Right atrium auricular region (tissue), 2 donors: ENCODE measurements at regions not wholly inside any gene's neighbourhood (a gene's known extent, or its start where the extent isn't known, plus 50 kb on each side); places are given as distances from the start of the nearest gene placed in this dataset.

Experiments
- DNase-seq: peaks from one replicate; pipeline ENCODE4 v3.0.0-alpha.2; 2019; ENCODE audit warnings: low spot score
- H3K27ac ChIP-seq, 2 donors: fragments of 200-600 bp; sonication (generic); 1 replicate in 1 of 2; 2 replicates in 1 of 2; pipeline ENCODE4 v1.5.1; 2016 to 2019
- H3K27me3 ChIP-seq, 2 donors: fragments of 200-600 bp; sonication (generic); one replicate each; pipeline versions ENCODE4 v1.5.1 to v1.6.0; 2017 to 2019
- H3K36me3 ChIP-seq: fragments of 200-600 bp; sonication (generic); one replicate; pipeline ENCODE4 v1.5.1; 2016
- H3K4me1 ChIP-seq, 2 donors: fragments of 200-600 bp; sonication (generic); one replicate each; pipeline versions ENCODE4 v1.5.1 to v1.6.0; 2017 to 2019
- H3K4me3 ChIP-seq, 2 donors: fragments of 200-600 bp; sonication (generic); 1 replicate in 1 of 2; 2 replicates in 1 of 2; pipeline ENCODE4 v1.5.1; 2017 to 2019; ENCODE audit warnings: mild to moderate bottlenecking in 1 of 2, moderate library complexity in 1 of 2
- H3K9me3 ChIP-seq, 2 donors: fragments of 200-600 bp; sonication (generic); one replicate each; pipeline ENCODE4 v1.5.1; 2019
- TF ChIP-seq, protein P1 (sequence below), 2 donors: fragments of 200-600 bp; sonication (generic); IDR thresholded peaks; one replicate each; pipeline ENCODE4 v1.5.1; 2019; ENCODE audit warnings: antibody characterized with exemption in 2 of 2

- H3K27me3 ChIP-seq, result no peaks in the 10 kb centered on the region
- TF ChIP-seq, protein P1, sequence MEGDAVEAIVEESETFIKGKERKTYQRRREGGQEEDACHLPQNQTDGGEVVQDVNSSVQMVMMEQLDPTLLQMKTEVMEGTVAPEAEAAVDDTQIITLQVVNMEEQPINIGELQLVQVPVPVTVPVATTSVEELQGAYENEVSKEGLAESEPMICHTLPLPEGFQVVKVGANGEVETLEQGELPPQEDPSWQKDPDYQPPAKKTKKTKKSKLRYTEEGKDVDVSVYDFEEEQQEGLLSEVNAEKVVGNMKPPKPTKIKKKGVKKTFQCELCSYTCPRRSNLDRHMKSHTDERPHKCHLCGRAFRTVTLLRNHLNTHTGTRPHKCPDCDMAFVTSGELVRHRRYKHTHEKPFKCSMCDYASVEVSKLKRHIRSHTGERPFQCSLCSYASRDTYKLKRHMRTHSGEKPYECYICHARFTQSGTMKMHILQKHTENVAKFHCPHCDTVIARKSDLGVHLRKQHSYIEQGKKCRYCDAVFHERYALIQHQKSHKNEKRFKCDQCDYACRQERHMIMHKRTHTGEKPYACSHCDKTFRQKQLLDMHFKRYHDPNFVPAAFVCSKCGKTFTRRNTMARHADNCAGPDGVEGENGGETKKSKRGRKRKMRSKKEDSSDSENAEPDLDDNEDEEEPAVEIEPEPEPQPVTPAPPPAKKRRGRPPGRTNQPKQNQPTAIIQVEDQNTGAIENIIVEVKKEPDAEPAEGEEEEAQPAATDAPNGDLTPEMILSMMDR (IDR thresholded peaks at IDR 0.05), result no peak
- DNase-seq, result no peak
- no peak overlapping the region for H3K27ac ChIP-seq
- H3K9me3 ChIP-seq, result no peaks in the 10 kb centered on the region
- H3K4me3 ChIP-seq, result no peak overlapping the region
- no peaks in the 10 kb centered on the region for H3K36me3 ChIP-seq
- H3K4me1 ChIP-seq, result no peaks in the 10 kb centered on the region
Observed at GRCh38 chr18:41731884-41732283, 223.2 kb upstream of the PIK3C3 start.

GRCh38 chr18:41724195-41724594 lies 230.8 kb upstream of the PIK3C3 start:
- no peaks in the 10 kb centered on the region for H3K36me3 ChIP-seq
- H3K27me3 ChIP-seq, result no peaks in the 10 kb centered on the region
- DNase-seq, result no peak
- H3K27ac ChIP-seq, result no peak overlapping the region
- no peaks in the 10 kb centered on the region for H3K9me3 ChIP-seq
- H3K4me1 ChIP-seq, result no peaks in the 10 kb centered on the region
- H3K4me3 ChIP-seq, result no peak overlapping the region
- TF ChIP-seq, protein P1 (IDR thresholded peaks at IDR 0.05), result no peak

GRCh38 chr18:41721103-41721790 lies 233.8 kb upstream of the PIK3C3 start:
- H3K4me3 ChIP-seq, result no peak overlapping the region
- no peaks in the 10 kb centered on the region for H3K36me3 ChIP-seq
- no peaks in the 10 kb centered on the region for H3K9me3 ChIP-seq
- no peaks in the 10 kb centered on the region for H3K27me3 ChIP-seq
- peak overlapping the region in 1 of 2 donors; percentile 66 for H3K27ac ChIP-seq
- TF ChIP-seq, protein P1 (IDR thresholded peaks at IDR 0.05), result no peak
- no peaks in the 10 kb centered on the region for H3K4me1 ChIP-seq
- no peak for DNase-seq

DNA sequence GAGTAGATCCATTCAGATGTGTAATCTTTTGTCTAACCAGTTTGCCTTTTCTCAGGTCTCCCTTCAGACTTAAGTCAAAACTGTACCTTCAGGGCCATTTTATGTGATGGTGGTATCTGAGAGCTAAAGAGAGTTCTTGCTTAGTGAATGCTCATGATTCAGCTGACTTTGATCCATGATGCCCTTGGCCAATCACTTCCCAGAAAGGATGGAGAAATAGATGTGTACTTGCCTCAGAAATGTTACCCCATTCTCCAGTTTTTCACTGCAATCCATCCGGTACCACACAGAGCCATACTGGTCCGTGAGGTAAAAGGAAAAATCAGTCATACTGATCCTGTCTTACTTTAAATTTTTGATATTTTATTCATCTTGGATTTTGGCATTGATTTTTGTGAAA lies 234.8 kb upstream of the PIK3C3 start:
- Histone ChIP-seq H3K9me3 (no peaks in the 10 kb centered on the region), H3K4me1 (no peaks in the 10 kb centered on the region), H3K27ac (peak overlapping the region in 1 of 2 donors; percentile 66), H3K4me3 (no peak overlapping the region), H3K36me3 (no peaks in the 10 kb centered on the region), H3K27me3 (no peaks in the 10 kb centered on the region)
- TF ChIP-seq, protein P1 (IDR thresholded peaks at IDR 0.05), result no peak
- no peak for DNase-seq

DNA sequence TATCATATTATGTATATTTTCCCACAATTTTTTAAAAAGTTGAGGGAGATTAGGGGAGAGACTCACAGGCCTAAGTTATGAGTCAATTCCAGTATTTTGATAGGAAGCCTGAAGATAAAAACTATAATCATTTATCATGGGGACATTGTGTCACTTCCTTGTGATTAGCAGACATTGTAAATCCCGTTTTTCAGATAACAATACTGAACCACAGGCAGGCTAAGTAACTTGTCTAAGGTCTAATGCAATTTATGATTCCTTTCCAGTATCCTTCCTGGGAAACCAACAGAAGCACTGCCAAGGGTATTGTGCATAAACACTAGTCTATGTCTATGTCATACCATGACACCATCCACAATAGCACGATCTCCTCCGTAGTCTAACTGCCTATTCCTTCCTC lies 235.2 kb upstream of the PIK3C3 start:
- Histone ChIP-seq H3K27ac (peak overlapping the region in 1 of 2 donors; percentile 66), H3K9me3 (no peaks in the 10 kb centered on the region), H3K36me3 (no peaks in the 10 kb centered on the region), H3K4me3 (no peak overlapping the region), H3K4me1 (no peaks in the 10 kb centered on the region), H3K27me3 (no peaks in the 10 kb centered on the region)
- no peak for DNase-seq
- TF ChIP-seq, protein P1 (IDR thresholded peaks at IDR 0.05), result no peak

DNA sequence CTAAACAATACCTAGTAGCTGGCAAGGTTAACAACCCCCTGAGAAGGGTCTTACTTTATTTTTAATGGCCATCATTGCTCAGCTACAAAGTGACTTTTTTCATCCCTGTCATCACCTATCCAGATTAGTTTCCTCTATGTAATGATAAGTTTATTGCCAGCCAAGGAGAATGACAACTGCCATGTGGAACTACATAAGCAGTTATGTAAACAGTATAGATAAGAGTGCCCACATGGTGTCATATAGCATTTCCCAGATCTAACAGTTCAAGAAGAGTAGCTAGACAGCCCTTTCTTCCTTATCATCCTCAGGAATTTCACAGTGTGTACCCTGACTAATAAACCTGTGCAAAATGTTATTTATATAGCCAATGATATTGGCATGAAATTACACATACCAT lies 240.2 kb upstream of the PIK3C3 start:
- Histone ChIP-seq H3K27me3 (no peaks in the 10 kb centered on the region), H3K27ac (no peak overlapping the region), H3K36me3 (no peaks in the 10 kb centered on the region), H3K4me1 (no peaks in the 10 kb centered on the region), H3K9me3 (no peaks in the 10 kb centered on the region), H3K4me3 (no peak overlapping the region)
- TF ChIP-seq, protein P1 (IDR thresholded peaks at IDR 0.05), result no peak
- DNase-seq, result no peak
